Peyer's patch (tissue), 4 donors: ENCODE measurements at regions not wholly inside any gene's neighbourhood (a gene's known extent, or its start where the extent isn't known, plus 50 kb on each side); places are given as distances from the start of the nearest gene placed in this dataset.

Experiments
- POLR2A ChIP-seq, 2 donors: fragments of 450-650 bp; IDR thresholded peaks; one replicate each; pipeline ENCODE4 v1.5.1; 2017; ENCODE audit warnings: antibody characterized with exemption in 2 of 2, mild to moderate bottlenecking in 2 of 2, moderate library complexity in 2 of 2
- TF ChIP-seq, protein P1 (sequence below), 6 experiments: fragments of 450-650 bp in 4 of 6; fragments of 200-600 bp in 2 of 6; sonication (generic) in 1 of 6; IDR thresholded peaks; one replicate each; pipeline ENCODE4 v1.5.1; 2017 to 2019; ENCODE audit warnings: antibody characterized with exemption in 6 of 6, mild to moderate bottlenecking in 3 of 6, moderate library complexity in 1 of 6

DNA sequence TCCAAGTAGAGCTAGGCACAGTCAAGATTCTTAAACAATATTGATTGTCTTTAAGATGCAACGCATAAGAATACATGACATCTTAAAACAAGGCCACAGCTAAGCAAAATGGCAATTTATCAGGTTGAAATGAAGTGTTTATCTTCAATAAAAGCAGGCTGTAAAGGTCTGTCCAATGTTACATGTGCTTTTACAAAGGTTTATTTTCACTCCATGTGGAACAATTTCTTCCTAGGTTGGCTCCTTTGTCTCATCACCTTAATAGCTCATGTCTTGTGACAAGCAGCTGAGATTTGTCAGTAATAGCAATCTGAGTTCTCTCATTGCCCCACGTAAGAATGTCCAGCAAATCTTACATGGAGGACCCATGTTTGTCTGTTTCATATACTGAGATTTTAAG lies 437.6 kb downstream of the GPAM start:
- TF ChIP-seq, protein P1, sequence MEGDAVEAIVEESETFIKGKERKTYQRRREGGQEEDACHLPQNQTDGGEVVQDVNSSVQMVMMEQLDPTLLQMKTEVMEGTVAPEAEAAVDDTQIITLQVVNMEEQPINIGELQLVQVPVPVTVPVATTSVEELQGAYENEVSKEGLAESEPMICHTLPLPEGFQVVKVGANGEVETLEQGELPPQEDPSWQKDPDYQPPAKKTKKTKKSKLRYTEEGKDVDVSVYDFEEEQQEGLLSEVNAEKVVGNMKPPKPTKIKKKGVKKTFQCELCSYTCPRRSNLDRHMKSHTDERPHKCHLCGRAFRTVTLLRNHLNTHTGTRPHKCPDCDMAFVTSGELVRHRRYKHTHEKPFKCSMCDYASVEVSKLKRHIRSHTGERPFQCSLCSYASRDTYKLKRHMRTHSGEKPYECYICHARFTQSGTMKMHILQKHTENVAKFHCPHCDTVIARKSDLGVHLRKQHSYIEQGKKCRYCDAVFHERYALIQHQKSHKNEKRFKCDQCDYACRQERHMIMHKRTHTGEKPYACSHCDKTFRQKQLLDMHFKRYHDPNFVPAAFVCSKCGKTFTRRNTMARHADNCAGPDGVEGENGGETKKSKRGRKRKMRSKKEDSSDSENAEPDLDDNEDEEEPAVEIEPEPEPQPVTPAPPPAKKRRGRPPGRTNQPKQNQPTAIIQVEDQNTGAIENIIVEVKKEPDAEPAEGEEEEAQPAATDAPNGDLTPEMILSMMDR (IDR thresholded peaks at IDR 0.05) = no peak
- no peak for TF ChIP-seq POLR2A (IDR thresholded peaks at IDR 0.05)
